H9 (cell line): ENCODE measurements at regions not wholly inside any gene's neighbourhood (a gene's known extent, or its start where the extent isn't known, plus 50 kb on each side); places are given as distances from the start of the nearest gene placed in this dataset.

Source experiments
- DNase-seq: peaks from one replicate; pipeline ENCODE4 v3.0.0-alpha.2; 2017
- H2AFZ ChIP-seq: one replicate; pipeline ENCODE4 v1.6.1; 2013; ENCODE audit warnings: mild to moderate bottlenecking, low read length, control low read depth, moderate library complexity
- H2AK5ac ChIP-seq: 2 replicates; pipeline ENCODE4 v1.6.1; 2013; ENCODE audit warnings: low read length, control low read depth, mixed read lengths; ENCODE audit not compliant: insufficient read length
- H2BK120ac ChIP-seq: one replicate; pipeline ENCODE4 v1.6.1; 2013; ENCODE audit warnings: low read depth, mild to moderate bottlenecking, low read length, control low read depth, inconsistent platforms; ENCODE audit not compliant: poor library complexity, severe bottlenecking
- H2BK12ac ChIP-seq: 2 replicates; pipeline ENCODE4 v1.6.1; 2013; ENCODE audit warnings: low read length, control low read depth, mixed read lengths, low read depth; ENCODE audit not compliant: insufficient read length
- H2BK15ac ChIP-seq: 2 replicates; pipeline ENCODE4 v1.6.1; 2013; ENCODE audit warnings: low read depth, low read length, control low read depth
- H2BK20ac ChIP-seq: one replicate; pipeline ENCODE4 v1.6.1; 2013; ENCODE audit warnings: low read depth, mild to moderate bottlenecking, low read length, control low read depth, inconsistent platforms; ENCODE audit not compliant: poor library complexity, severe bottlenecking
- H2BK5ac ChIP-seq: 2 replicates; pipeline ENCODE4 v1.6.1; 2013; ENCODE audit warnings: low read length, control low read depth, mixed read lengths; ENCODE audit not compliant: insufficient read length
- H3K14ac ChIP-seq: 2 replicates; pipeline ENCODE4 v1.6.1; 2013; ENCODE audit warnings: low read length, control low read depth; ENCODE audit not compliant: insufficient read depth
- H3K18ac ChIP-seq: 2 replicates; pipeline ENCODE4 v1.6.1; 2013; ENCODE audit warnings: low read depth, mild to moderate bottlenecking, mixed read lengths, low read length, control low read depth; ENCODE audit not compliant: insufficient read length
- H3K23ac ChIP-seq: 2 replicates; pipeline ENCODE4 v1.6.1; 2013; ENCODE audit warnings: low read length, control low read depth, mixed read lengths, low read depth; ENCODE audit not compliant: insufficient read length
- H3K23me2 ChIP-seq: 2 replicates; pipeline ENCODE4 v1.6.1; 2013; ENCODE audit warnings: low read depth, mild to moderate bottlenecking, mixed read lengths, low read length, control low read depth; ENCODE audit not compliant: insufficient read length, poor library complexity, severe bottlenecking
- H3K27ac ChIP-seq: 2 replicates; pipeline ENCODE4 v1.5.1; 2013; ENCODE audit warnings: low read length, control low read depth, mixed read lengths, low read depth; ENCODE audit not compliant: insufficient read length
- H3K27me3 ChIP-seq: 2 replicates; pipeline ENCODE4 v1.6.1; 2013; ENCODE audit warnings: low read length, control low read depth, inconsistent platforms; ENCODE audit not compliant: insufficient read depth
- H3K4ac ChIP-seq: 2 replicates; pipeline ENCODE4 v1.6.1; 2013; ENCODE audit warnings: low read depth, mild to moderate bottlenecking, control low read depth, inconsistent platforms, low read length, moderate library complexity
- H3K4me1 ChIP-seq: 2 replicates; pipeline ENCODE4 v1.6.1; 2013; ENCODE audit warnings: low read length, control low read depth, inconsistent platforms; ENCODE audit not compliant: insufficient read depth
- H3K4me2 ChIP-seq: 2 replicates; pipeline ENCODE4 v1.6.1; 2013; ENCODE audit warnings: low read length, control low read depth, mixed read lengths; ENCODE audit not compliant: insufficient read length, insufficient read depth
- H3K56ac ChIP-seq: 2 replicates; pipeline ENCODE4 v1.6.1; 2013; ENCODE audit warnings: low read depth, mild to moderate bottlenecking, mixed read lengths, low read length, control low read depth; ENCODE audit not compliant: insufficient read length
- H3K79me1 ChIP-seq: 2 replicates; pipeline ENCODE4 v1.6.1; 2013; ENCODE audit warnings: low read depth, mild to moderate bottlenecking, moderate library complexity, low read length, control low read depth, inconsistent platforms; ENCODE audit not compliant: insufficient read depth, poor library complexity, severe bottlenecking
- H3K79me2 ChIP-seq: 2 replicates; pipeline ENCODE4 v1.6.1; 2013; ENCODE audit warnings: low read length, control low read depth, inconsistent platforms; ENCODE audit not compliant: insufficient read depth
- H3K9ac ChIP-seq: 2 replicates; pipeline ENCODE4 v1.6.1; 2013; ENCODE audit warnings: low read length, control low read depth, mixed read lengths; ENCODE audit not compliant: insufficient read length; ENCODE audit errors: extremely low read depth
- H3K9me3 ChIP-seq: one replicate; pipeline ENCODE4 v1.6.1; 2013; ENCODE audit warnings: low read depth, low read length, inconsistent platforms; ENCODE audit not compliant: control insufficient read depth
- H3T11ph ChIP-seq: one replicate; pipeline ENCODE4 v1.6.1; 2013; ENCODE audit warnings: mild to moderate bottlenecking, low read length, control low read depth, inconsistent platforms
- H4K20me1 ChIP-seq: one replicate; pipeline ENCODE4 v1.6.1; 2013; ENCODE audit not compliant: control insufficient read depth, insufficient read length, insufficient read depth
- H4K5ac ChIP-seq: 2 replicates; pipeline ENCODE4 v1.6.1; 2013; ENCODE audit warnings: low read depth, mild to moderate bottlenecking, mixed read lengths, low read length, control low read depth; ENCODE audit not compliant: insufficient read length
- H4K8ac ChIP-seq: replicated peaks from 2 replicates; pipeline ENCODE4 v1.6.1; 2013; ENCODE audit warnings: low read length, control low read depth, mixed read lengths, low read depth; ENCODE audit not compliant: insufficient read length
- H4K91ac ChIP-seq: 2 replicates; pipeline ENCODE4 v1.6.1; 2013; ENCODE audit warnings: low read depth, mild to moderate bottlenecking, moderate library complexity, mixed read lengths, low read length, control low read depth; ENCODE audit not compliant: insufficient read length
- H3K27ac Mint-ChIP-seq, 3 experiments: 2 replicates in 2 of 3; 3 replicates in 1 of 3; pipeline ENCODE4 v1.8.0; 2020 to 2021; ENCODE audit warnings: mixed read lengths in 3 of 3, mild to moderate bottlenecking in 1 of 3, moderate library complexity in 1 of 3
- H3K27me3 Mint-ChIP-seq: 2 replicates; pipeline ENCODE4 v1.8.0; 2021; ENCODE audit warnings: low read depth, mild to moderate bottlenecking, moderate library complexity, mixed read lengths
- H3K36me3 Mint-ChIP-seq, 3 experiments: 2 replicates in 2 of 3; 3 replicates in 1 of 3; pipeline ENCODE4 v1.8.0; 2020 to 2021; ENCODE audit warnings: low read depth in 3 of 3, mixed read lengths in 3 of 3; ENCODE audit not compliant: insufficient read depth in 1 of 3
- H3K4me1 Mint-ChIP-seq, 2 experiments: 2 replicates each; pipeline ENCODE4 v1.8.0; 2020; ENCODE audit warnings: mixed read lengths in 2 of 2
- H3K4me3 Mint-ChIP-seq, 2 experiments: 2 replicates in 1 of 2; 3 replicates in 1 of 2; pipeline ENCODE4 v1.8.0; 2020 to 2021; ENCODE audit warnings: mild to moderate bottlenecking in 2 of 2, mixed read lengths in 2 of 2, moderate library complexity in 1 of 2
- H3K9me3 Mint-ChIP-seq, 2 experiments: 2 replicates in 1 of 2; 3 replicates in 1 of 2; pipeline ENCODE4 v1.8.0; 2020; ENCODE audit warnings: mild to moderate bottlenecking in 2 of 2, mixed read lengths in 2 of 2, moderate library complexity in 1 of 2
- WGBS: extraction: QIAGEN DNeasy Blood & Tissue Kit; methylation state at CpG from one replicate; pipeline ENCODE4 v1.1.7; 2013; ENCODE audit warnings: missing lambda C conversion rate, low lambda C conversion rate, mixed read lengths; ENCODE audit not compliant: insufficient read length; ENCODE audit errors: extremely low coverage; 5-methylcytosine and 5-hydroxymethylcytosine counted together
- TF ChIP-seq, protein P1 (sequence below): fragments of 200-600 bp; sonication (generic); conservative IDR thresholded peaks from 3 replicates; pipeline ENCODE4 v1.8.0; 2021; ENCODE audit warnings: antibody characterized with exemption, mild to moderate bottlenecking

GRCh38 chr4:156576946-156577345, 394.7 kb downstream of the PDGFC start:
- H3K56ac ChIP-seq, result no peak overlapping the region
- no peak overlapping the region for H3K9ac ChIP-seq
- no peak overlapping the region for H2AFZ ChIP-seq
- Mint-ChIP-seq H3K36me3 (no peaks in the 10 kb centered on the region), H3K4me1 (peaks cover 5% of the 10 kb centered on the region in 2 experiments; a peak in 3 of 4 replicates), H3K9me3 (no peaks in the 10 kb centered on the region), H3K27ac (no peak overlapping the region), H3K27me3 (no peaks in the 10 kb centered on the region), H3K4me3 (no peak overlapping the region)
- no peak overlapping the region for H4K91ac ChIP-seq
- H3K27me3 ChIP-seq, result no peaks in the 10 kb centered on the region
- WGBS, result no CpG with 5 or more reads among the region's 2 CpGs
- H3K23me2 ChIP-seq, result no peaks in the 10 kb centered on the region
- H2BK5ac ChIP-seq, result no peak overlapping the region
- H3K14ac ChIP-seq, result no peak overlapping the region
- H3K23ac ChIP-seq, result no peak overlapping the region
- no peak overlapping the region for H2AK5ac ChIP-seq
- H4K20me1 ChIP-seq, result no peaks in the 10 kb centered on the region
- H3K4me1 ChIP-seq, result no peaks in the 10 kb centered on the region
- H3K79me2 ChIP-seq, result no peaks in the 10 kb centered on the region
- no peak overlapping the region for H4K8ac ChIP-seq
- H3K4ac ChIP-seq, result no peak overlapping the region
- no peaks in the 10 kb centered on the region for H3K9me3 ChIP-seq
- TF ChIP-seq, protein P1, sequence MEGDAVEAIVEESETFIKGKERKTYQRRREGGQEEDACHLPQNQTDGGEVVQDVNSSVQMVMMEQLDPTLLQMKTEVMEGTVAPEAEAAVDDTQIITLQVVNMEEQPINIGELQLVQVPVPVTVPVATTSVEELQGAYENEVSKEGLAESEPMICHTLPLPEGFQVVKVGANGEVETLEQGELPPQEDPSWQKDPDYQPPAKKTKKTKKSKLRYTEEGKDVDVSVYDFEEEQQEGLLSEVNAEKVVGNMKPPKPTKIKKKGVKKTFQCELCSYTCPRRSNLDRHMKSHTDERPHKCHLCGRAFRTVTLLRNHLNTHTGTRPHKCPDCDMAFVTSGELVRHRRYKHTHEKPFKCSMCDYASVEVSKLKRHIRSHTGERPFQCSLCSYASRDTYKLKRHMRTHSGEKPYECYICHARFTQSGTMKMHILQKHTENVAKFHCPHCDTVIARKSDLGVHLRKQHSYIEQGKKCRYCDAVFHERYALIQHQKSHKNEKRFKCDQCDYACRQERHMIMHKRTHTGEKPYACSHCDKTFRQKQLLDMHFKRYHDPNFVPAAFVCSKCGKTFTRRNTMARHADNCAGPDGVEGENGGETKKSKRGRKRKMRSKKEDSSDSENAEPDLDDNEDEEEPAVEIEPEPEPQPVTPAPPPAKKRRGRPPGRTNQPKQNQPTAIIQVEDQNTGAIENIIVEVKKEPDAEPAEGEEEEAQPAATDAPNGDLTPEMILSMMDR, result no peak
- H4K5ac ChIP-seq, result no peak overlapping the region
- no peak overlapping the region for H2BK120ac ChIP-seq
- no peak overlapping the region for H3K27ac ChIP-seq
- no peak for DNase-seq
- H3T11ph ChIP-seq, result no peak overlapping the region
- no peak overlapping the region for H3K4me2 ChIP-seq
- H3K18ac ChIP-seq, result no peak overlapping the region
- no peak overlapping the region for H2BK12ac ChIP-seq
- H3K79me1 ChIP-seq, result no peaks in the 10 kb centered on the region
- H2BK15ac ChIP-seq, result no peak overlapping the region
- no peak overlapping the region for H2BK20ac ChIP-seq
